Activated CD8-positive, alpha-beta memory T cell treated with anti-CD3 and anti-CD28 coated beads, Interleukin-2, amount 50 U/mL, for 4 hours (primary cell): ENCODE measurements at regions not wholly inside any gene's neighbourhood (a gene's known extent, or its start where the extent isn't known, plus 50 kb on each side); places are given as distances from the start of the nearest gene placed in this dataset.

Experiments
- DNase-seq: peaks from one replicate; pipeline ENCODE4 v3.0.0-alpha.2; 2020

GRCh38 chr2:5751873-5752482, 59.8 kb downstream of the SOX11 start:
- no peak for DNase-seq

- no peak for DNase-seq
Observed at GRCh38 chr2:5756272-5756671, 64.1 kb downstream of the SOX11 start.

- no peak for DNase-seq
Observed at GRCh38 chr2:5758346-5758745, 66.2 kb downstream of the SOX11 start.

GRCh38 chr2:5759949-5760348, 67.8 kb downstream of the SOX11 start:
- no peak for DNase-seq

GRCh38 chr2:5763531-5763930, 71.3 kb downstream of the SOX11 start:
- DNase-seq: no peak

GRCh38 chr2:5764041-5764440, 71.9 kb downstream of the SOX11 start:
- DNase-seq: no peak

- DNase-seq: no peak
Observed at GRCh38 chr2:5766056-5766455, 73.9 kb downstream of the SOX11 start.

- no peak for DNase-seq
Observed at GRCh38 chr2:5766561-5766960, 74.4 kb downstream of the SOX11 start.

GRCh38 chr2:5777131-5777535, 84.9 kb downstream of the SOX11 start:
- no peak for DNase-seq

GRCh38 chr2:5781679-5782078, 89.5 kb downstream of the SOX11 start:
- no peak for DNase-seq

- DNase-seq: no peak
Observed at GRCh38 chr2:5782103-5782502, 89.9 kb downstream of the SOX11 start.

- DNase-seq: no peak
Observed at GRCh38 chr2:5788447-5788846, 96.3 kb downstream of the SOX11 start.

- no peak for DNase-seq
Observed at GRCh38 chr2:5791371-5791770, 99.2 kb downstream of the SOX11 start.

GRCh38 chr2:5794012-5794411, 101.8 kb downstream of the SOX11 start:
- DNase-seq: no peak

GRCh38 chr2:5798084-5798483, 105.9 kb downstream of the SOX11 start:
- DNase-seq: no peak

GRCh38 chr2:5799348-5799747, 107.2 kb downstream of the SOX11 start:
- DNase-seq: no peak

- DNase-seq: no peak
Observed at GRCh38 chr2:5803547-5803946, 111.4 kb downstream of the SOX11 start.

GRCh38 chr2:5818961-5819600, 126.9 kb downstream of the SOX11 start:
- no peak for DNase-seq

GRCh38 chr2:5824126-5824525, 131.9 kb downstream of the SOX11 start:
- no peak for DNase-seq

- DNase-seq: no peak
Observed at GRCh38 chr2:5825686-5826085, 133.5 kb downstream of the SOX11 start.

- no peak for DNase-seq
Observed at GRCh38 chr2:5826979-5827655, 134.9 kb downstream of the SOX11 start.

- no peak for DNase-seq
Observed at GRCh38 chr2:5834501-5834900, 142.3 kb downstream of the SOX11 start.

- DNase-seq: no peak
Observed at GRCh38 chr2:5839550-5839949, 147.4 kb downstream of the SOX11 start.

- DNase-seq: no peak
Observed at GRCh38 chr2:5841126-5841525, 148.9 kb downstream of the SOX11 start.

- no peak for DNase-seq
Observed at GRCh38 chr2:5842326-5842725, 150.1 kb downstream of the SOX11 start.
